WI38 (cell line): ENCODE measurements at regions not wholly inside any gene's neighbourhood (a gene's known extent, or its start where the extent isn't known, plus 50 kb on each side); places are given as distances from the start of the nearest gene placed in this dataset.

Experiments
- H3K4me3 ChIP-seq: 2 replicates; pipeline ENCODE4 v1.5.1; 2011; ENCODE audit warnings: low read depth, mild to moderate bottlenecking, control low read depth, low read length
- TF ChIP-seq, protein P1 (sequence below): IDR thresholded peaks from 2 replicates; pipeline ENCODE4 v1.5.1; 2012; ENCODE audit warnings: low read depth, mild to moderate bottlenecking, control low read depth, low read length

DNA sequence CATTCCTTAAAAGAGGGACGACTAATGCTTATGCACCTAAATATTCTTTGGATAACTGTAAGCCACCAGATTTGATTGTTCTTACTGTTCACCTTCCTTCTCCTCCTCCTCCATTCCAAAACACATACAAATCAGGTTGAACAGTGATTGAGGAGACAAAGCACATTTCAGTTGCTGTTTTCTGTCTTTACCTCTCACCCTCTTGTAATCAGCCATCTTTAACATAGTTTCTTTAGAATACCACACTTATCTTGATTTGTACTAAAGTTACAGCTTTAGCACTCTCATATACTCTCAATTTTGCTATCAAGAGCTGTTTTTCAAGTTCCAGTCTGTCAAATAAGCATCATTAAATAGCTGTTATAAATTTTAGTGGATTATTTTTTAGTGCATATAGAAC is 338.3 kb upstream of the RGS6 start:
- TF ChIP-seq, protein P1, sequence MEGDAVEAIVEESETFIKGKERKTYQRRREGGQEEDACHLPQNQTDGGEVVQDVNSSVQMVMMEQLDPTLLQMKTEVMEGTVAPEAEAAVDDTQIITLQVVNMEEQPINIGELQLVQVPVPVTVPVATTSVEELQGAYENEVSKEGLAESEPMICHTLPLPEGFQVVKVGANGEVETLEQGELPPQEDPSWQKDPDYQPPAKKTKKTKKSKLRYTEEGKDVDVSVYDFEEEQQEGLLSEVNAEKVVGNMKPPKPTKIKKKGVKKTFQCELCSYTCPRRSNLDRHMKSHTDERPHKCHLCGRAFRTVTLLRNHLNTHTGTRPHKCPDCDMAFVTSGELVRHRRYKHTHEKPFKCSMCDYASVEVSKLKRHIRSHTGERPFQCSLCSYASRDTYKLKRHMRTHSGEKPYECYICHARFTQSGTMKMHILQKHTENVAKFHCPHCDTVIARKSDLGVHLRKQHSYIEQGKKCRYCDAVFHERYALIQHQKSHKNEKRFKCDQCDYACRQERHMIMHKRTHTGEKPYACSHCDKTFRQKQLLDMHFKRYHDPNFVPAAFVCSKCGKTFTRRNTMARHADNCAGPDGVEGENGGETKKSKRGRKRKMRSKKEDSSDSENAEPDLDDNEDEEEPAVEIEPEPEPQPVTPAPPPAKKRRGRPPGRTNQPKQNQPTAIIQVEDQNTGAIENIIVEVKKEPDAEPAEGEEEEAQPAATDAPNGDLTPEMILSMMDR: no peak
- H3K4me3 ChIP-seq: no peak overlapping the region

DNA sequence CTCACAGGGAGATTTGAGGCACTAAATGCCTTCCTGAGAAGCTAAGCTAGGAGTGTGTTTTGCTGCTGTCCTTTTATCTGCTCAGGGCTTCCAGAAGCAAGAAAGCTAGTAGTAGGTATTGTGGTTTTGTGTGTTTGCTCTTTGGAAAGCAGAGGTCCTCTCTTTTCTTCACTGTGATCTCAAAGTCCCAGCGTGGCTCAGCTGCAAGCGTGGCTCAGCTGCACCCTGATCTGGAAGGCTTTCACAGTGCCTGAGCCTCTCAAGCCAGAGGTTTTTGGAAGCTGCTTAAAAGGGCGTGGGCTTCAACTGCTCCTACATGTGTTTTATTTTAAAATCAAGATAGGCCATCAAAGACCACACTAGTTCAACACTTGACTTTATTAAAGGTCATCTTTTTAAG is 337.4 kb upstream of the RGS6 start:
- H3K4me3 ChIP-seq: no peak overlapping the region
- TF ChIP-seq, protein P1: no peak

GRCh38 chr14:71595441-71595840 is 336.8 kb upstream of the RGS6 start:
- no peak overlapping the region for H3K4me3 ChIP-seq
- TF ChIP-seq, protein P1: no peak

- H3K4me3 ChIP-seq: no peak overlapping the region
- TF ChIP-seq, protein P1: no peak
These were observed 334.8 kb upstream of the RGS6 start for GRCh38 chr14:71597287-71597920.

DNA sequence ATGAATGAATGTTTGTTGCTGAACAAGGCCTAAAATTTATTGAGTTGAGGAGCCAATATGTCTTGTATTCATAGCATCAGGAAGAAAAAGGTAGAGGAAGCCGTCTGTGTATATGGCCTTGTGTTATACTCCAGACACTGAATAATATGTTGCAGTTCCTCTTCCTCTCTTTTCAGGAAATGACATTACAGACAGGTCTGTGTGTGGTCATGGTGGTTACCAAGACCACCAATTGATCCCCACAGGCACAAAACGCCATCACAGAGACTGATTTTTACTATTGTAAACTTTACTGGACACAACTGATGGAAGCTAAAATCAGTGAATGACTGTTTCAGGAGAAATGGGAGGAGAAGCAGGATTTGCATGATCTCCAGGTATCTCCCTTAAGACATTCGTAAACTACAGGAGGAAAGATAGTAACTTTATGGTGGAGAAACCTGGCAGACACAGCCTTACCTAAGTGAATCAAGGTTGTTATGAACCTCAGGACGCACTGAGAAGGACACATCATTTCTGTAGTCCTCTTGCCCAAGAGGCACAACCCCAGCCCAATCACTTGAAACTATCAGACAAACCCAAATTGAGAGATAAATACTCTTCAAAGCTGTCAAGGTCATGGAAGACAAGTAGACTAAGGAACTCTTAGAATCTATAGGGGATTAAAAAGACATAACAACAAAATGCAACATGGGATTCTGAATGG is 334.1 kb upstream of the RGS6 start:
- H3K4me3 ChIP-seq: no peak overlapping the region
- TF ChIP-seq, protein P1: no peak

DNA sequence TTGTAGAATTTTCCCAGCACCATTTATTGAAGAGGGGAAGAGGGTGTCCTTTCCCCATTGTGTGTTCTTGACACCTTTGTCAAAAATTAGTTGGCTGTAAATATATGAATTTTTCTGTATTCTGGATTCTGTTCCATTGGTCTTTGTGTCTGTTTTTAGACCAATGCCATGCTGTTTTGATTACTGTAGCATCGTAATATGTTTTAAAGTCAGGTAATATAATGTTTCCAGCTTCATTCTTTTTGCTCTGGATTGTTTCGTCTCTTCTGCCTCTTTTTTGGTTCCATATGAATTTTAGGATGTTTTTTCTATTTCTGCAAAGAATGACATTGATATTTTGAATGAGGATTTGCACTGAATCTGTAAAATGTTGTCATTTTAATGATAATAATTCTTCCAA is 331.9 kb upstream of the RGS6 start:
- H3K4me3 ChIP-seq: no peak overlapping the region
- TF ChIP-seq, protein P1: no peak

GRCh38 chr14:71602524-71602923 is 329.7 kb upstream of the RGS6 start:
- no peak overlapping the region for H3K4me3 ChIP-seq
- TF ChIP-seq, protein P1: no peak
